ENCODE measurements at regions not wholly inside any gene's neighbourhood (a gene's known extent, or its start where the extent isn't known, plus 50 kb on each side); places are given as distances from the start of the nearest gene placed in this dataset.
A peak's percentile ranks its signal among the peaks of the same experiment; 100 is the strongest.
"Not testable (repeated sequence)": the region's sequence is repeated elsewhere in the genome, so short reads cannot be mapped to it uniquely, and the experiment has no call there.

- no peak for DNase-seq
Measured at GRCh38 chr2:14408695-14409094, 223.8 kb upstream of the LRATD1 start.

DNA sequence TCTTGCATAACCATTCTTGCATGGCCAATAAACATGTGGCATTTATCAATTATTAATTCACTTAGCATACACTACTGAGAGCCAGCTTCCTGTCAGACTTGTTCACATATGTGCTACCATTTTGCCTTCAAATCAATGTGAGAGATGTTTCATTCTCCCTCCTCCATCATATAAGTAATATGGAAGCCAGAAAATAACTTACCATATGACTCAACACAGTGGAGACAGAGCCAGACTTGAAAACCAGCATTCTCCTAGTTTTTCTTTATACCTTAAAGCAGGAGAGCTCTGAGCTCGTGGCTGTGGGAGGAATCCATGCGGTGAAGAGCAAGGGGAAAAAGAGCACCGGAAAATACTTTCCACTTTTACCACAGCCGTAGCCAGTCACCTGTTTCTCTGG is 215.0 kb upstream of the LRATD1 start:
- DNase-seq, result no peak

GRCh38 chr2:14418115-14418514 is 214.4 kb upstream of the LRATD1 start:
- no peak for DNase-seq

DNA sequence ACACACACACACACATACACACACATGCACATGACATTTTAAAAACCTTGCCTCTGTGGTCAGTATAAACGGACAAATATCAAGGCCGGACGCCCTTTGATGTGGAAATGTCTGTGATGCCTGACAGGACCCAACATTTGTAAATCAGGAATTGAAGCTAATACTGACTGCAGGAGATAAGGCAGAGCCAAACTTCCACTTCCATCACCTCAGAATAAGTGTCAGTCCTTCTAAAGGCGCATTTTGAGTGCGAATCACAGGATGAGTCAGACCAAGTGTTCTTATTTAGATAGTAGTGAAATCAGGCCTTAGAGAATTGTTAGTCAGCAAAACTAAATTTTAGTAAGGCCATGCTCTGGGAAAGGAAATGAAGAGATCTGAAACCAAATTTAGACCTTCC is 211.7 kb upstream of the LRATD1 start:
- DNase-seq, result no peak

- DNase-seq, result no peak
Measured at GRCh38 chr2:14422426-14422825, 210.1 kb upstream of the LRATD1 start.

GRCh38 chr2:14423145-14423906 is 209.2 kb upstream of the LRATD1 start:
- DNase-seq, result no peak

GRCh38 chr2:14424478-14425390 is 207.8 kb upstream of the LRATD1 start:
- DNase-seq, result no peak

DNA sequence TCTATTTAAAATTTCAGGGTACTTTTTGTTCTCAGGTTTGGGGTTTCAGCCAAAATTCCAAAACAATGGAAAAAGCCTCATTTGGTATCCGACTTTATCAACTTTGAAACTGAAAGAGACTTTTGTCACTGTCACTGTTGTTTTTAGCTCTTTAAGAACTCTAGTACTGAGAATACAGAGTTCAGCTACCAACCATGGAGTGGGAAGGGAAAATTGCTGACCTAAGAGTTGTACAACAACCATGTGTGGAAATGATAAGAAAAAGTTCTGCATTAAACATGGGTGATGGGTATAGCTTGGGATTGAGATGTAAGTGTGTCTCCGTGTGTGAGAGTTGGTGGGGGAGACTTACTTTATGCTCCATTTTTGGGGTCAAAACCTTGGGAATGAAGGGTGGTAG is 206.6 kb upstream of the LRATD1 start:
- DNase-seq, result no peak

- no peak for DNase-seq
Measured at GRCh38 chr2:14428056-14428455, 204.5 kb upstream of the LRATD1 start.

DNA sequence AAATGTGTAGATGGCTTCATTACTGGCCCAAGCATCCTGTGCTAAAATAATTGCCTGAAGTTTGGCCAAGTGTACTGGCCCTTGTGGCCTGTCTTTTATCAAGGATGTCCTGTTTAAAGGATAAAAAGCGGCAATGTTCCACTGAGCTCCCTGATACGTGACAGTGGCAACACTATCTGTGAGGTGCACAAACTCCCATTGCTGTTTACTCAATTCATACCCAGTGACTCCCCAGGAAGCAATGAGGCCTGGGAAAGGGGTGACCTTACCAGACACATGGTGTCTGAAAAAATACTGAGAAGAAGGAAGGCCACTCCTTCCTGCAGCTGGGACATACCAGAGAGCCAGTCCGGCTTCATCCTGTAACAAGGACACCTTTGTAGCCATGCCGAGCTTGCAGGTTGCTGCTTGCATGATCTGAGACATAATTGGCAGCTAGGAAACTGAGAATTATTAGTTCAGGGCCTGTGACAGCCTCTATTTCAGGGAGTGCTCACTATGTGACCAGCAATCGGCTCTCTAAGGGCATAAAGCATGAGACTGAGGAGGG is 198.5 kb upstream of the LRATD1 start:
- DNase-seq, result no peak

- DNase-seq, result no peak
Measured at GRCh38 chr2:14445670-14446069, 186.8 kb upstream of the LRATD1 start.

DNA sequence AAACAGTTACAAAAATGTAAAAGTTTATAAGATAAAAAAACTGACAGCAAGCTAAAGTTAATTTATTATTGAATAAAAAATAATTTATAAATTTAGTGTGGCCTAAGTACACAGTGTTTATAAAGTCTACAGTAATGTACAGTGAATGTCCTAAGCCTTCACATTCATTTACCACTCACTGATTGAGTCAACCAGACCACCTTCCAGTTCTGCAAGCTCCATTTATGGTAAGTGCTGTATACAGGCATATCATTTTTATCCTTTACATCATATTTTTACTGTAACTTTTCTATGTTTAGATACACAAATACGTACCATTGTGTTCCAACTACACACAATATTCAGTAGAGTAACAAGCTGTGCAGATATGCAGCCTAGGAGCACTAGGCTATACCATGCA is 184.2 kb upstream of the LRATD1 start:
- DNase-seq, result no peak

- peak; percentile 4 for DNase-seq
Measured at GRCh38 chr2:14451312-14451711, 181.2 kb upstream of the LRATD1 start.

GRCh38 chr2:14454202-14454601 is 178.3 kb upstream of the LRATD1 start:
- DNase-seq, result no peak

DNA sequence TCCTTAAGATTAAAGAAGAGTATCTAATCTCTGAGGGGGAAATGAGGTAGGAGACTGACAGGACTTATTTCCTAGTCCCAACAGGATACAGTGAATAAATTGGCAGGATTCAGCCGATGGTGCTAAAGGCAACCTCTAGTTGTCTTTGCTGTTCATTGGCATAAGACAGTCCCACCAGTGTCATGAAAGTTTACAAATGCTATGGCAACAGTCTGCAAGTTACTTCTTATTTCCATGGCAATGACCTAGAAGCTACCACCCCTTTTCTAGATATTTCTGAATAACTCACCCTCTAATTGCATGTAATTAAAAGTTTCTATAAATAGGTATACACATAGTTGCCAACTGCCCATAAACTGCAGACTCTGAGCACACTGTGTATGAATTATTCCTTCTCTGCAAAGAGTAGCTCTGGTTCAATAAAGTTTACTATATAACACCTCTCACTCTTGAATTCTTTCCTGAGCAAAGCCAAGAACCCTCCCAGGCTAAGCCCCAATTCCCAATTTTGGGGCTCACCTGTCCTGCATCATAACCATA is 172.7 kb upstream of the LRATD1 start:
- no peak for DNase-seq

DNA sequence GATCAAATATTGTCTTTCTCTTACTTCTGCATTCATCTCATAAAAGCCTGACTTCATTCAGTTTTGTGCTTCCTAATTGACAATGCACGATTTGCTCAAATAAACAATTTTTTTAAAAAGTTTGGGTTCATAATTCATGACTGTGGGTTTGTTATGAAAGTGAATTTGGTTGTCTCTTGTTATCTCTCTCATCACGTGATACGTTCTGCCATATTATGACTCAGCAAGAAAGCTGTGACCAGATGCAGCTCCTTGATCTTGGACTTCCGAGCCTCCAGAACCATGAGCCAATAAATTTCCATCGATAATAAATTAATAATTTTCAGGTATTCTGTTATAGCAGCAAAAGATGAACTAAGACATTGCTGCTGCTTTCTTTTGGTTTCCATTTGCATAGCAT is 156.5 kb upstream of the LRATD1 start:
- no peak for DNase-seq

DNA sequence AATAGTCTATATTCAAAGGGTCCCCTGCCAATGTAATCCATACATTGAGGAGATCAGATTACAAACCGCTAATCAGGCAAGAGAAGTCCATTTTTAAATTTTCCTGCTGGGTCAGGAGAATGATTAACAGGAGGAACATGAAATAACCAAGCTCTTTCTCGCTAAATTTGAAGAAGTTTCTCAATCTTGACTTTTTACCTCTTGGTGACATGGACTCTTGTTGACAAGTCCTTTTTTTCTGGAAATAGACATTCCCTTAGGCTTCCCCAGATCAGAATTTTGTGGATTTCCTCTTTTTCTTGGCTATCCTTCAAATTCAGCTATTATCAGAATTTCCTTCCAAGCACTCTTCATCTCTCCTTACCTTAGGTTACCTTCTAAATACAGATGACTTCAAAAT is 153.0 kb upstream of the LRATD1 start:
- DNase-seq, result no peak

- DNase-seq, result no peak
Measured at GRCh38 chr2:14480120-14480519, 152.4 kb upstream of the LRATD1 start.

GRCh38 chr2:14480906-14481305 is 151.6 kb upstream of the LRATD1 start:
- no peak for DNase-seq

- DNase-seq, result no peak
Measured at GRCh38 chr2:14492920-14493503, 139.5 kb upstream of the LRATD1 start.

GRCh38 chr2:14494759-14495158 is 137.8 kb upstream of the LRATD1 start:
- no peak for DNase-seq

DNA sequence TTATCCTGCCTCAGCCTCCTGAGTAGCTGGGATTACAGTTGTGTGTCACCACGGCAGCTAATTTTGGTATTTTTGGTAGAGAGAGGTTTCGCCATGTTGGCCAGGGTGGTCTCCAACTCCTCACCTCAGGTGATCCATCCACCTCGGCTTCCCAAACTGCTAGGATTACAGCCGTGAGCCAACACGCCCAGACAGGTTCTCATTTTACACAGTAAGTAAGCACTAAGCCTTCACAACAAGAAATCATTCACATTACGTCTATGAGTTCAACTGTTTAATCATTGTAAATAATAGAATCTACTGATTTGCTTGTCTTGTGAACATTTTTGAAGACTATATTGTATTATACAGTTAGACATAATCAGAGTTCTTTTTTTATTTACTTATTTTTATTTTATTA is 131.5 kb upstream of the LRATD1 start:
- DNase-seq, result no peak

GRCh38 chr2:14506955-14507354 is 125.6 kb upstream of the LRATD1 start:
- not testable (repeated sequence) for DNase-seq

Data from hematopoietic multipotent progenitor cell treated with erythropoietin and hydrocortisone succinate and interleukin-3 and kit ligand, for 6 days (in vitro differentiated cells).